Astrocyte (in vitro differentiated cells and primary cell): ENCODE measurements at regions not wholly inside any gene's neighbourhood (a gene's known extent, or its start where the extent isn't known, plus 50 kb on each side); places are given as distances from the start of the nearest gene placed in this dataset.

Experiments
- DNase-seq: peaks from one replicate; pipeline ENCODE4 v3.0.0-alpha.2; 2010; ENCODE audit warnings: low read depth
- FAIRE-seq: peaks from 2 replicates; lab custom pipeline; 2011; peaks lifted over from hg19 to GRCh38; lab: Jason Lieb, UNC
- H2AFZ ChIP-seq: 2 replicates; pipeline ENCODE4 v1.6.0; 2012; ENCODE audit warnings: low read depth, low read length, inconsistent platforms
- H3K27ac ChIP-seq: 2 replicates; pipeline ENCODE4 v1.5.1; 2011; ENCODE audit warnings: low read depth, low read length, inconsistent platforms
- H3K27me3 ChIP-seq: 2 replicates; pipeline ENCODE4 v1.6.0; 2011; ENCODE audit warnings: low read length, inconsistent platforms; ENCODE audit not compliant: insufficient read depth
- H3K36me3 ChIP-seq: 2 replicates; pipeline ENCODE4 v1.5.1; 2011; ENCODE audit warnings: low read length, inconsistent platforms; ENCODE audit not compliant: insufficient read depth
- H3K4me1 ChIP-seq: 2 replicates; pipeline ENCODE4 v1.5.1; 2011; ENCODE audit warnings: low read length, inconsistent platforms; ENCODE audit not compliant: insufficient read depth
- H3K4me2 ChIP-seq: 2 replicates; pipeline ENCODE4 v1.6.0; 2012; ENCODE audit warnings: low read length, inconsistent platforms
- H3K4me3 ChIP-seq: 2 replicates; pipeline ENCODE4 v1.5.1; 2011; ENCODE audit warnings: low read depth, mild to moderate bottlenecking, low read length, inconsistent platforms; ENCODE audit not compliant: insufficient read depth
- H3K79me2 ChIP-seq: 2 replicates; pipeline ENCODE4 v1.6.0; 2012; ENCODE audit warnings: mild to moderate bottlenecking, low read length, inconsistent platforms; ENCODE audit not compliant: insufficient read depth
- H3K9ac ChIP-seq: 2 replicates; pipeline ENCODE4 v1.6.0; 2012; ENCODE audit warnings: mild to moderate bottlenecking, low read length, inconsistent platforms
- H3K9me3 ChIP-seq: 2 replicates; pipeline ENCODE4 v1.5.1; 2012; ENCODE audit warnings: low read depth, mild to moderate bottlenecking, low read length, inconsistent platforms; ENCODE audit not compliant: insufficient read depth
- H4K20me1 ChIP-seq: 2 replicates; pipeline ENCODE4 v1.6.0; 2012; ENCODE audit warnings: low read length, inconsistent platforms; ENCODE audit not compliant: insufficient read depth
- H3K27ac Mint-ChIP-seq: one replicate; pipeline ENCODE4 v1.8.0; 2021; ENCODE audit warnings: mild to moderate bottlenecking, mixed read lengths; ENCODE audit not compliant: unreplicated experiment
- H3K27me3 Mint-ChIP-seq: one replicate; pipeline ENCODE4 v1.8.0; 2021; ENCODE audit warnings: low read depth, mixed read lengths; ENCODE audit not compliant: unreplicated experiment
- H3K36me3 Mint-ChIP-seq: one replicate; pipeline ENCODE4 v1.8.0; 2021; ENCODE audit warnings: low read depth, mixed read lengths; ENCODE audit not compliant: unreplicated experiment
- H3K4me1 Mint-ChIP-seq: one replicate; pipeline ENCODE4 v1.8.0; 2021; ENCODE audit warnings: low read depth, mixed read lengths; ENCODE audit not compliant: unreplicated experiment
- H3K4me3 Mint-ChIP-seq: one replicate; pipeline ENCODE4 v1.8.0; 2021; ENCODE audit warnings: mild to moderate bottlenecking, moderate library complexity, mixed read lengths; ENCODE audit not compliant: unreplicated experiment
- H3K9me3 Mint-ChIP-seq: one replicate; pipeline ENCODE4 v1.8.0; 2021; ENCODE audit warnings: mild to moderate bottlenecking, mixed read lengths; ENCODE audit not compliant: unreplicated experiment
- EZH2 ChIP-seq: IDR thresholded peaks from 2 replicates; pipeline ENCODE4 v1.6.1; 2012; ENCODE audit warnings: mild to moderate bottlenecking, low read length, inconsistent platforms; ENCODE audit not compliant: insufficient read depth
- TF ChIP-seq, protein P1 (sequence below): IDR thresholded peaks from 2 replicates; pipeline ENCODE4 v1.5.1; 2011; ENCODE audit warnings: low read depth, mild to moderate bottlenecking, inconsistent platforms, low read length, moderate library complexity; ENCODE audit not compliant: insufficient read depth

DNA sequence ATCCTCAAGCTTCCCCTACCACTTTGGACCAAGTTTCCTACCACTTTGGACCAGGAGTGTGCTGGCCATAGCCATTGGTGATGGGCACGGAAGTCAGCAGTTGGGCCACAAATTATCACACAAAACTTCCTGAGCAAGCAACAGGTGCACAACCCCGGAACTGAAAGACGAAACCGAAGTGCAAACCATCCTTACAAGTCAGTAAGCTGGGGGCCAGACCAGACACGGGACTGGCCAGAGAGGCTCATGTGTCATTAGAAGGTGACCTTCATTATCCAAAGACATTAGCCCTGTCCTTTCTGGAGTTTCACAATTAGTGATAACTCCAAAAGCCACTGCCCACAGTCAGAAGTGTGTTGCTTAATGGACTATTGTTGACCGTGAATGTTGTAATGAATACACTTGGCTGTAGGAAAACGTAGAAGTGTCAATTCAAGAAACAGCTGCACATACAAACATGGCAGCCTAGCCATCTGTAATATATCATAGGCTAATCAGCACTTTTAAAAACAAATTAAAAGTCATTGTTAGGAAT is 244.1 kb upstream of the IRS2 start:
- Histone ChIP-seq H3K4me3 (no peak overlapping the region), H3K4me2 (no peak overlapping the region), H3K4me1 (no peaks in the 10 kb centered on the region), H3K27ac (no peak overlapping the region), H3K9ac (no peak overlapping the region), H3K36me3 (no peaks in the 10 kb centered on the region), H3K9me3 (no peaks in the 10 kb centered on the region), H3K27me3 (no peaks in the 10 kb centered on the region), H3K79me2 (no peaks in the 10 kb centered on the region), H4K20me1 (no peaks in the 10 kb centered on the region), H2AFZ (no peak overlapping the region)
- no peaks in the 10 kb centered on the region for H3K4me1 Mint-ChIP-seq
- TF ChIP-seq, protein P1, sequence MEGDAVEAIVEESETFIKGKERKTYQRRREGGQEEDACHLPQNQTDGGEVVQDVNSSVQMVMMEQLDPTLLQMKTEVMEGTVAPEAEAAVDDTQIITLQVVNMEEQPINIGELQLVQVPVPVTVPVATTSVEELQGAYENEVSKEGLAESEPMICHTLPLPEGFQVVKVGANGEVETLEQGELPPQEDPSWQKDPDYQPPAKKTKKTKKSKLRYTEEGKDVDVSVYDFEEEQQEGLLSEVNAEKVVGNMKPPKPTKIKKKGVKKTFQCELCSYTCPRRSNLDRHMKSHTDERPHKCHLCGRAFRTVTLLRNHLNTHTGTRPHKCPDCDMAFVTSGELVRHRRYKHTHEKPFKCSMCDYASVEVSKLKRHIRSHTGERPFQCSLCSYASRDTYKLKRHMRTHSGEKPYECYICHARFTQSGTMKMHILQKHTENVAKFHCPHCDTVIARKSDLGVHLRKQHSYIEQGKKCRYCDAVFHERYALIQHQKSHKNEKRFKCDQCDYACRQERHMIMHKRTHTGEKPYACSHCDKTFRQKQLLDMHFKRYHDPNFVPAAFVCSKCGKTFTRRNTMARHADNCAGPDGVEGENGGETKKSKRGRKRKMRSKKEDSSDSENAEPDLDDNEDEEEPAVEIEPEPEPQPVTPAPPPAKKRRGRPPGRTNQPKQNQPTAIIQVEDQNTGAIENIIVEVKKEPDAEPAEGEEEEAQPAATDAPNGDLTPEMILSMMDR, result no peak
- H3K36me3 Mint-ChIP-seq, result no peaks in the 10 kb centered on the region
- FAIRE-seq, result no peak
- no peak overlapping the region for H3K4me3 Mint-ChIP-seq
- peaks cover 2% of the 10 kb centered on the region for H3K27me3 Mint-ChIP-seq
- DNase-seq, result no peak
- H3K27ac Mint-ChIP-seq, result no peak overlapping the region
- peaks cover 2% of the 10 kb centered on the region for H3K9me3 Mint-ChIP-seq

DNA sequence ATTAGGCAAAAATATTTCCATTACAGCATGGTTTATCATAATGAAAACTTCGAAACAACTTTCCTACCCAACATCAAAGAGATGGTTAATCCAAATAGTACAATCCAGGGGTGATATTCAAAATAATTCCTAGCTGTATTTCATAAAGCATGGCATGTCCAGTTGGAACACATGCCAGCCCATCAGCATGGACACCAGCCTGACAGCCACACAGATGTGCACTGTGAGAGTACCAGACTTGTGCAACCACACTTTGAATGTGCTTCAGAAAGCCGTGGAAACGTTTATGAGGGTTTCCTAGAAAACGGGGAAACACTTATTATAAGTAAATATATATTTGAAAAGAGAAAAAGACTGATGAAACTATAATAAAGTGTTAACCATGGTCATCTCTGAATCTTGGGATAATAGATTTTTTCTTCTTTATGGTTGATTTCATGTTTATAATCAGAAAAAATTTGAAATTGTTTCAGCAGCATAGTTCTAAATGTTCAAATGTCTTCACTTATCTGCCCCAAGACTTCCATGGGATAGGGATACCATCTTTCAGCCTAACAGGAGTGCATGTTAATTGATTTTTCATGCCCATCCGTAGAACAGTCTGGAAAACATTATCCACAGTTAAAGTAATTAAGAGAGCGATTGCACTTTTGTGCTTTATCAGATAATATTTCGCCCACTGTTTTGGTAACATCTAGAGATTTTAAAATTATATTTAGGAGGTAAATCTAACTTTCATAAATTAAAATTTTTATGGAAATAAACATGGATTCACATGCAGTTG is 242.6 kb upstream of the IRS2 start:
- Histone ChIP-seq H4K20me1 (no peaks in the 10 kb centered on the region), H3K4me3 (no peak overlapping the region)

More for the DNA sequence above, 242.6 kb upstream of the IRS2 start:
- peaks cover 2% of the 10 kb centered on the region for H3K27me3 Mint-ChIP-seq
- H3K27me3 ChIP-seq, result no peaks in the 10 kb centered on the region
- no peak overlapping the region for H3K27ac Mint-ChIP-seq
- H3K4me1 Mint-ChIP-seq, result no peaks in the 10 kb centered on the region
- DNase-seq (no peak), FAIRE-seq (no peak)
- no peaks in the 10 kb centered on the region for H3K36me3 ChIP-seq
- H3K9me3 Mint-ChIP-seq, result peaks cover 5% of the 10 kb centered on the region
- no peak overlapping the region for H3K4me3 Mint-ChIP-seq
- H3K4me1 ChIP-seq, result peaks cover 4% of the 10 kb centered on the region
- no peak overlapping the region for H3K4me2 ChIP-seq
- no peaks in the 10 kb centered on the region for H3K36me3 Mint-ChIP-seq
- TF ChIP-seq EZH2, result no peak
- TF ChIP-seq, protein P1, result no peak
- H3K9ac ChIP-seq, result no peak overlapping the region
- H2AFZ ChIP-seq, result no peak overlapping the region
- H3K27ac ChIP-seq, result no peak overlapping the region
- H3K9me3 ChIP-seq, result no peaks in the 10 kb centered on the region
- H3K79me2 ChIP-seq, result no peaks in the 10 kb centered on the region
